Neuronal stem cell (in vitro differentiated cells): ENCODE measurements at regions not wholly inside any gene's neighbourhood (a gene's known extent, or its start where the extent isn't known, plus 50 kb on each side); places are given as distances from the start of the nearest gene placed in this dataset.

Source experiments
- DNase-seq: peaks from one replicate; pipeline ENCODE4 v3.0.0-alpha.2; 2013; ENCODE audit warnings: low spot score
- H2AFZ ChIP-seq: one replicate; pipeline ENCODE4 v1.6.1; 2013; ENCODE audit warnings: mild to moderate bottlenecking, low read length, inconsistent platforms
- H2AK5ac ChIP-seq: 2 replicates; pipeline ENCODE4 v1.6.1; 2013; ENCODE audit warnings: low read depth, mild to moderate bottlenecking, inconsistent platforms, low read length, moderate library complexity, mixed read lengths
- H2BK120ac ChIP-seq: 2 replicates; pipeline ENCODE4 v1.6.1; 2013; ENCODE audit warnings: low read depth, mild to moderate bottlenecking, inconsistent platforms, low read length, moderate library complexity, mixed read lengths
- H2BK12ac ChIP-seq: one replicate; pipeline ENCODE4 v1.6.1; 2013; ENCODE audit warnings: low read length, inconsistent platforms
- H2BK15ac ChIP-seq: 2 replicates; pipeline ENCODE4 v1.6.1; 2013; ENCODE audit warnings: mild to moderate bottlenecking, low read length, inconsistent platforms, mixed read lengths
- H2BK5ac ChIP-seq: one replicate; pipeline ENCODE4 v1.6.1; 2013; ENCODE audit warnings: inconsistent platforms, mild to moderate bottlenecking, low read length, moderate library complexity
- H3K14ac ChIP-seq: one replicate; pipeline ENCODE4 v1.6.1; 2013; ENCODE audit warnings: low read length, inconsistent platforms
- H3K18ac ChIP-seq: 2 replicates; pipeline ENCODE4 v1.6.1; 2013; ENCODE audit warnings: low read length, inconsistent platforms
- H3K23ac ChIP-seq: 2 replicates; pipeline ENCODE4 v1.6.1; 2013; ENCODE audit warnings: low read depth, mild to moderate bottlenecking, mixed read lengths, low read length, inconsistent platforms; ENCODE audit not compliant: poor library complexity
- H3K27ac ChIP-seq: replicated peaks from 3 replicates; pipeline ENCODE4 v1.5.1; 2013; ENCODE audit warnings: low read length, inconsistent platforms
- H3K27me3 ChIP-seq, 3 experiments: 2 replicates each; pipeline ENCODE4 v1.6.1; 2013; ENCODE audit warnings: low read length in 3 of 3, mild to moderate bottlenecking in 2 of 3, inconsistent platforms in 1 of 3, low read depth in 1 of 3, mixed read lengths in 1 of 3, moderate library complexity in 1 of 3; ENCODE audit not compliant: control insufficient read depth in 3 of 3, insufficient read depth in 3 of 3
- H3K36me3 ChIP-seq, 2 donors: replicated peaks in 1 of 2; 2 replicates each; pipeline ENCODE4 v1.6.1; 2013; ENCODE audit warnings: low read length in 2 of 2; ENCODE audit not compliant: control insufficient read depth in 2 of 2, insufficient read depth in 2 of 2
- H3K4ac ChIP-seq: 2 replicates; pipeline ENCODE4 v1.6.1; 2013; ENCODE audit warnings: inconsistent platforms, mild to moderate bottlenecking, low read length, moderate library complexity
- H3K4me1 ChIP-seq, 2 donors: 1 replicate in 1 of 2; 2 replicates in 1 of 2; pipeline ENCODE4 v1.6.1; 2013; ENCODE audit warnings: low read length in 2 of 2, low read depth in 1 of 2; ENCODE audit not compliant: control insufficient read depth in 2 of 2, insufficient read depth in 1 of 2
- H3K4me2 ChIP-seq: one replicate; pipeline ENCODE4 v1.6.1; 2013; ENCODE audit warnings: mild to moderate bottlenecking, low read length, inconsistent platforms; ENCODE audit not compliant: insufficient read depth, poor library complexity, severe bottlenecking
- H3K4me3 ChIP-seq, 2 donors: 2 replicates each; pipeline ENCODE4 v1.5.1; 2013; ENCODE audit warnings: low read length in 2 of 2, mild to moderate bottlenecking in 2 of 2, inconsistent platforms in 1 of 2, moderate library complexity in 1 of 2
- H3K79me1 ChIP-seq: one replicate; pipeline ENCODE4 v1.6.1; 2013; ENCODE audit warnings: low read depth, mild to moderate bottlenecking, inconsistent platforms, low read length, moderate library complexity
- H3K9ac ChIP-seq: one replicate; pipeline ENCODE4 v1.6.1; 2013; ENCODE audit warnings: mild to moderate bottlenecking, low read depth, low read length, inconsistent platforms; ENCODE audit not compliant: poor library complexity
- H3K9me3 ChIP-seq, 2 donors: replicated peaks in 1 of 2; 2 replicates each; pipeline versions ENCODE3 to v1.6.1; 2013; ENCODE audit warnings: low read length in 2 of 2, mild to moderate bottlenecking in 2 of 2, inconsistent platforms in 1 of 2, low read depth in 1 of 2, mixed read lengths in 1 of 2, moderate library complexity in 1 of 2; ENCODE audit not compliant: control insufficient read depth in 2 of 2, insufficient read depth in 1 of 2
- H4K8ac ChIP-seq: one replicate; pipeline ENCODE4 v1.6.1; 2013; ENCODE audit warnings: low read depth, mild to moderate bottlenecking, inconsistent platforms, low read length, moderate library complexity
- H4K91ac ChIP-seq: one replicate; pipeline ENCODE4 v1.6.1; 2013; ENCODE audit warnings: low read length, low read depth, mild to moderate bottlenecking, inconsistent platforms; ENCODE audit not compliant: poor library complexity
- WGBS, 2 donors: extraction: QIAGEN DNeasy Blood & Tissue Kit; methylation state at CpG; one replicate each; pipeline ENCODE4 v1.1.7; 2013; ENCODE audit warnings: missing lambda C conversion rate in 2 of 2, mixed read lengths in 1 of 2; ENCODE audit not compliant: insufficient read length in 2 of 2, insufficient replicate concordance in 1 of 2; ENCODE audit errors: extremely low coverage in 2 of 2; 5-methylcytosine and 5-hydroxymethylcytosine counted together

- Histone ChIP-seq H2AFZ (no peak overlapping the region), H2BK120ac (no peak overlapping the region), H3K9me3 (no peaks in the 10 kb centered on the region), H2AK5ac (no peak overlapping the region), H3K4me3 (no peak overlapping the region), H3K4me2 (no peak overlapping the region), H3K27ac (no peak overlapping the region), H3K14ac (no peak overlapping the region), H3K18ac (no peak overlapping the region), H3K4me1 (peaks cover 0 to 1% of the 10 kb centered on the region in 2 donors), H2BK15ac (no peak overlapping the region), H2BK5ac (no peak overlapping the region), H3K36me3 (no peaks in the 10 kb centered on the region), H4K91ac (no peak overlapping the region), H2BK12ac (no peak overlapping the region), H3K23ac (no peak overlapping the region), H4K8ac (no peak overlapping the region), H3K4ac (no peak overlapping the region), H3K79me1 (no peaks in the 10 kb centered on the region), H3K27me3 (peaks cover 0 to 15% (median 0%) of the 10 kb centered on the region in 3 experiments), H3K9ac (no peak overlapping the region)
- no peak for DNase-seq
- WGBS, 2 donors, result no CpG with 5 or more reads among the region's 3 CpGs
Measured at GRCh38 chr5:36402512-36402906, 100.8 kb upstream of the RANBP3L start.

GRCh38 chr5:36403632-36404311, 102.1 kb upstream of the RANBP3L start:
- DNase-seq, result no peak
- Histone ChIP-seq H3K9ac (no peak overlapping the region), H3K4me3 (no peak overlapping the region), H3K27ac (no peak overlapping the region), H3K4me1 (peaks cover 0 to 1% of the 10 kb centered on the region in 2 donors), H4K8ac (no peak overlapping the region), H2AFZ (no peak overlapping the region), H2BK5ac (no peak overlapping the region), H2BK12ac (no peak overlapping the region), H2BK120ac (no peak overlapping the region), H2BK15ac (no peak overlapping the region), H3K14ac (no peak overlapping the region), H3K4ac (no peak overlapping the region), H3K4me2 (no peak overlapping the region), H3K27me3 (peaks cover 0 to 15% (median 0%) of the 10 kb centered on the region in 3 experiments), H3K36me3 (no peaks in the 10 kb centered on the region), H2AK5ac (no peak overlapping the region), H3K23ac (no peak overlapping the region), H3K18ac (no peak overlapping the region), H4K91ac (no peak overlapping the region), H3K9me3 (no peaks in the 10 kb centered on the region), H3K79me1 (no peaks in the 10 kb centered on the region)
- WGBS, 2 donors, result no CpG with 5 or more reads among the region's 5 CpGs

GRCh38 chr5:36406023-36406422, 104.3 kb upstream of the RANBP3L start:
- peaks cover 0 to 5% (median 0%) of the 10 kb centered on the region in 3 experiments for H3K27me3 ChIP-seq
- no peak overlapping the region for H2BK15ac ChIP-seq
- no peak overlapping the region for H2BK12ac ChIP-seq
- no peak for DNase-seq
- H3K27ac ChIP-seq, result no peak overlapping the region
- H3K4me1 ChIP-seq, result peaks cover 0 to 1% of the 10 kb centered on the region in 2 donors
- no peak overlapping the region for H4K91ac ChIP-seq
- H3K4ac ChIP-seq, result no peak overlapping the region
- H3K14ac ChIP-seq, result no peak overlapping the region
- no peak overlapping the region for H3K9ac ChIP-seq
- no peak overlapping the region for H4K8ac ChIP-seq
- H2BK120ac ChIP-seq, result no peak overlapping the region
- no peak overlapping the region for H2BK5ac ChIP-seq
- H3K9me3 ChIP-seq, result no peaks in the 10 kb centered on the region
- H3K18ac ChIP-seq, result no peak overlapping the region
- no peak overlapping the region for H3K4me3 ChIP-seq
- H2AK5ac ChIP-seq, result no peak overlapping the region
- no peak overlapping the region for H2AFZ ChIP-seq
- no peaks in the 10 kb centered on the region for H3K36me3 ChIP-seq
- H3K79me1 ChIP-seq, result no peaks in the 10 kb centered on the region
- WGBS, 2 donors, result no CpG with 5 or more reads among the region's 1 CpG
- H3K23ac ChIP-seq, result no peak overlapping the region
- H3K4me2 ChIP-seq, result no peak overlapping the region

- no peak overlapping the region for H3K4me3 ChIP-seq
- no peak overlapping the region for H4K8ac ChIP-seq
- no peak overlapping the region for H2BK15ac ChIP-seq
- no peak for DNase-seq
- H2AK5ac ChIP-seq, result no peak overlapping the region
- H3K4ac ChIP-seq, result no peak overlapping the region
- H2BK120ac ChIP-seq, result no peak overlapping the region
- H2AFZ ChIP-seq, result no peak overlapping the region
- no peak overlapping the region for H2BK5ac ChIP-seq
- no peak overlapping the region for H2BK12ac ChIP-seq
- peaks cover 0 to 1% of the 10 kb centered on the region in 2 donors for H3K4me1 ChIP-seq
- no peak overlapping the region for H3K4me2 ChIP-seq
- H3K36me3 ChIP-seq, result no peaks in the 10 kb centered on the region
- H3K27me3 ChIP-seq, result peaks cover 0 to 5% (median 0%) of the 10 kb centered on the region in 3 experiments
- H3K79me1 ChIP-seq, result no peaks in the 10 kb centered on the region
- no peak overlapping the region for H4K91ac ChIP-seq
- H3K9me3 ChIP-seq, result no peaks in the 10 kb centered on the region
- no peak overlapping the region for H3K9ac ChIP-seq
- no peak overlapping the region for H3K18ac ChIP-seq
- no peak overlapping the region for H3K23ac ChIP-seq
- H3K27ac ChIP-seq, result no peak overlapping the region
- whole genome bisulfite sequencing, 2 donors, result no CpG with 5 or more reads among the region's 2 CpGs
- no peak overlapping the region for H3K14ac ChIP-seq
Measured at GRCh38 chr5:36407396-36407795, 105.7 kb upstream of the RANBP3L start.
